Hematopoietic multipotent progenitor cell treated with erythropoietin and hydrocortisone succinate and interleukin-3 and kit ligand, for 6 days (in vitro differentiated cells): ENCODE measurements at regions not wholly inside any gene's neighbourhood (a gene's known extent, or its start where the extent isn't known, plus 50 kb on each side); places are given as distances from the start of the nearest gene placed in this dataset.

Experiments used
- DNase-seq: peaks from one replicate; pipeline ENCODE4 v3.0.0-alpha.2; 2015

DNA sequence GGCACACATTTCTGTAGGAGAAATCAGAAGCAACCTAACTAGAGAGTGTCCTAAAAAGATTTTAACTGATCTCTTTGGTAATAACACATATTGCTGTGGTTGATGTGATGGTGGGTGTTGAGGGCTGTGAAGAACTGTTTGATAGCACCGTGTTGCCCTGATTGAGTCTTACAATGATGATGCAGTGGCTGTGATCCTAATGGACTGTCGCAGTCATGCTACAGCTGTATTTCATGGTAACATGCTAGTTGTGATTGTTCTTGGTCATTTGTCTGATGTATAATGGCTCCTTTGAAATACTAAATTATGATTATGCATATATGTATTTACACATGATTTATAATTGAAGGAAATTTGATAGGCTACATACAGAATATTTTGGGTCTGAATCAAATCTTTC lies 82.5 kb upstream of the MMADHC start:
- no peak for DNase-seq

DNA sequence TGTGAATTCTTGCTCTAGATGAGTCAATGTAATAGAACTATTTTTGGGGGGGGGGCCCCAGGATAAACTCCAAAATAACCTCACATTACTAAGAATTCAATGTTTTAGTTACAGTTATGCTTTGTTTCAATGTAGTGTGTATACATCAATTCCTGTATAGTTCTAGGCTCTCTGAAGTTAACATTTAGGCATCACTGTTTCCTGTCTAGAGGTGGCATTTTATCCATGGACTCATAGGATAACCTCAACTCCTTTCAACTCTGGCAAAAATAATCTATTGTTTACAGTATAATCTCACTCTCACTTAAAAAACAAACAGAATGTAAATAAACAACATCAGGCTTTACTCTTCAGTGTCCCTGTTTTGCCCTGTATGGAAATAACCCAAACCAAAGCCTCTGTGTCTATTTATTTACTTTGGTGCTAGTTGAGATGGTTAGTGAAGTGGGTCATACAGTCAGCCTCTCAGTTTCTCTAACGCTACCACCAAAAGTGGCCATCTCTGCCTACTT lies 79.3 kb upstream of the MMADHC start:
- no peak for DNase-seq

DNA sequence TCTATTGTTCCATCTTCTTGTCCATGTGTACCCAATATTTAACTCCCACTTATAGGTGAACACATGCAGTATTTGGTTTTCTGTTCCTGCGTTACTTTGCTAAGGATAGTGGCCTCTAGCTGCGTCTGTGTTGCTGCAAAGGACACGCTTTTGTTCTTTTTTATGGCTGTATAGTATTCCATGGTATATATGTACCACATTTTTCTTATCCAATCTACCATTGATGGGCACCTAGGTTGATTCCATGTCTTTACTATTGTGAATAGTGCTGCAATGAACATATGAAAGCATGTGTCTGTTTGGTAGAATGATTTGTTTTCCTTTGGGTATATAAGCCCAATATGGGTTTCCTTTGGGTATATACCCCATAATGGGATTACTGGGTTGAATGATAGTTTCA lies 77.3 kb upstream of the MMADHC start:
- DNase-seq, result no peak

DNA sequence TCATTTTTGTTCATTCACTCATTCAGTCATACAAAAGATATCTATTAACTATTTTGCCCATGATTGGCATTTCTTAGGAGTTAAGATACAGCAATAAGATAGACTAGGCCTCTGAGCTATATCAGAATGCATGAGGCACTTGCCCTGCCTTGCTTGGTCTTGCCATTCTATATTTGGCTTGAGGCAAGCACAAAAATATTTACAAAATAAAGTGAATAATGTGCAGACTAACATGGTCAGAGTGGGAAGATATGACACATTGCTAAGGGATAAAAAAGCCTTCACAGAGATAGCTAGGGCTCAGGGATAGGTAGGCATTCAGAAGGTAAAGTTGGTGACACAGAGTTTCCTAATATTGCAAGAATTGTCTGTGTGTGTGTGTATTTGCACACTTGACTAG lies 75.0 kb upstream of the MMADHC start:
- no peak for DNase-seq

DNA sequence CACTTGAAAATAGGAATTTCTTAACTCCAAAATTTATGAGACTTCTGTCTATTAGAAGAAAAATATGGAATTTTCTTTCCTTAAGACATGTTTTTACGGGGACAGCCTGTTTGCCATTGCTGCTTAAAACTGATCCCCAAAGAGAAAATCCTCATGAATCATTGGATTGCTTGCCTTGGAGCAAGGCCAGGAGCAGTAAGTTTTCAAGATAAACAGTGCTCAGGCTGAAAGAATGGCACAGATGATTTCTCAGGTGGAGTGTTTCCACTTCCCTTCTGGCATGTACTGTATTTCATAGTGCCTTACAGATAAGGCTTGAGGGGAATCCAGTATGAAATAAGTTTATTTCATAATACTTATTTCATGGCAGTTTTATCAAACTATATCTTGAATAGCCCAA lies 74.3 kb upstream of the MMADHC start:
- no peak for DNase-seq

DNA sequence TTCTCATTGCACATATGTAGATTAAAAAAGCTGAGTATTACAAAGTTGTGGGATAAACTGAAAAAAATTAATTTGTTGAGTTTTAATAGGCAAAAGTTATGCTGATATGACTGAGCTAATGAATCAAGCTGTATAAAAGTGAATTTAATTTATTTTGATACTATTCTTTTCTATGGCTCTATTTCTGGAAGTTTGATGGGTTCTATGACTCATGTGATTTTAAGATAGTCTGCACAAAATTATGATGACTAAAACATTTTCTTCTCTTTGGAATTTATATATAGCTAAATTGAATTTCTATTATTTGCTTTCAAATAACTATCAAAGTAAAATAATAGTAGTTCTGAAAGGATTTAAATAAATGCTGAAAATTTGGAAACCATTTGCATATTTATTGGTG lies 71.0 kb upstream of the MMADHC start:
- DNase-seq, result no peak

DNA sequence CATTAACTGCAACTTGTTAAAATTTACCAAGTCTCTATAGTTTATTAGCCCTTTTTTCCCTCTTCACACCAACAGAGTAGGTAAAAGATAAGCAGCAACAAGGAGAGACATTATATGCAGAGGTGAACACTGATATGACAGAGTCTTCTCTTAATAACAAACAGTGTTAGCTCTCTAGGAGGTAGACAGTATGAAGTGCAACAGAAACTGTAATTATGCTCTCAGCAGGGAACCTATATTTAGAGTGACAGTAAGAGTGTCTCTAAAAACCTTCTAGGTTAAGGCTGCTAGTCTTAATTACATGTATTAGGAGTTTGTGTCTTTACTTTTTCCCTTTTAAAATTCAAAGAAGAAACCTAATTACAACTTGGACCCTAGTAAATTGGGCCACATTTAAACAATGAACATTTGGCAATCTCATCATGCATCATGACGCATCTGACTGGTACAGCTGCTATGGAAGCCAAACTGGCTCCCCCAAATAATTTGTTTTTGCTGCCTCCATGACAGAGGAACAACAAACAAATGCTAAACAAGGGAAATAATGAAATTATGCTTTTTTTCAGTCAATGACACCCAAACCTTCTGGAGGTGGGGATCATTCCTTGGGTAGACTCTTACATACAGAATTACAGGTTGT lies 69.9 kb upstream of the MMADHC start:
- DNase-seq, result no peak

DNA sequence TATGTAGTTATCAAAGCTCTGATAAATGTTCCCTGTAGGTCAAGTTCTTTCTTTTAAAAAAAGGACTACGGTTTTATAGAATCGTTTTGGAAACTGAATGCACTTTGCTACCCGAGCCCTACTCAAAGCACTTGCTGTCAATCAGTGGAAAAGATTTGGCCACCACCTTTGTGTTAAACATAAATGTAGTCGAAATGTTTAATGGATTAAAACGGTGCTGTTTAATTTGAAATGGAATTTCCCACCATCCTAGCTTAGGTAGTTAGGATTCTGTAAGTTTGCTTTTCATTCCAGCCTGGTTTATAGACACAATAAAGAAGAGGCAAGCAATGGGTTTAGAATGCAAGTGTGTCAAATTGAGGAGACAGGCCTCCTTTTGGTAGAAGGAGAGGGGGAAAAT lies 69.4 kb upstream of the MMADHC start:
- DNase-seq, result no peak

DNA sequence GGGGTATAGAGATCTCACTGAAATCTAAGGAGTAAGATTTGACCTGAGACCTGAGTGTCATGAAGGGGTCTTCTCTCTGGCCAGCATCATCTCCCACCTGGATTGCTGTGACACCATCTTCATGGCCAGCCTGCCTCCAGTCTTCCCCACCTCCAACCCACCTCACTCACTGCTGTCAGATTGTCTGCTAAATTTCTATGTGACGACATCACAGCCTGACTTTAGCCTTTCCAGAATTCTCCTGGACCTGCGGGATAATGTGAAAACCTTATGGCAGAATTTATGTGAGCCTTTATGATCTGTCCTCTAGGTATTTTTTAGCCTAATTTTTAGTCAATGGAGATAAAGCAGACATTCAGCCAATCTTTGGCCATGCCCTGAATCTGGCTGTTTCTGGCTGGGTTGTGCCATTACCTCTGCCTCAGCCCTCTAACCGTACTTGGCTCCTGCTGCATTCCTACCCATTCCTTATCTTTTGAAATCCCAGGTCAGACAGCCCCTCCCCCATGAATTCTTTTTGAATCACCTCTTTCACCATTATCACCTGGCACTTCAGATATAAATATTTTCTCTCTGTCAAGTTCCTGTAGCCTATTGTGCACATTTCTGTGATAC lies 66.4 kb upstream of the MMADHC start:
- DNase-seq, result no peak

DNA sequence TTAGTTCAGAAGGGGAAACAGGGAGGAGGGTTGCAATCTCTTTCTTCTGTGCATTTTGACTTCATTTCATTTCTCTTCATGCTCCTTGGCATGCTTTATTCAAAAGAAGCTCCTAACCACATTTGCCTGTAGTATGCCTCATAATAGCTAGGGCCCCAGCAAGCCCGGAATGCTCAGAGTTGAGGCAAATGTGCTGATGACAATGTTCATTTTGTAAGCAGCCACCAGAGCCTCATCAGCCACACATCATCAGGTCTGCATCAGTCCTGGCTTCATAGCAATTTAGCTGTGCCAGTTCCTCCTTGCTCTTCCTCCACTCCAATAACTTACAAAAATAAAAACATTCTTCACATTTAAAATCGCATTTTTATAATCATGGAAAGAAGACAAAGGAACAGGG lies 65.4 kb upstream of the MMADHC start:
- no peak for DNase-seq

DNA sequence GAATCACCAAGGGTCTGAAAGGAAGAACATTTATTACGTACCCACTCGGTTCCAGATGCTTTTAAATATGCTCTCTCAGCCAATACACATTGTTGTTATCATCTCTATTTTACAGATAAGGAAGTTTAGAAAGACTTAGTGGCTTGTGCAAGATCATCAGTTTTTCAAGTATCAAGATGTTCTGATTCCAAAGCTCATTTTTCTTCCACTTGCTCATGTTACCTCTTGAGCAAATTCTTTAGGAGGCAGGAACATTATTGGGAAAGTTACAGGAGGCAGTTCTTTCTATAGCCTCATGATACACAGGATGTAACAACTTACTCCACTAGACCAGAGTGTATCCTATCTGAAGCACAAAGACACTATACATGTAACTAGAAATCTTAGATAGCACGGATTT lies 65.0 kb upstream of the MMADHC start:
- no peak for DNase-seq

DNA sequence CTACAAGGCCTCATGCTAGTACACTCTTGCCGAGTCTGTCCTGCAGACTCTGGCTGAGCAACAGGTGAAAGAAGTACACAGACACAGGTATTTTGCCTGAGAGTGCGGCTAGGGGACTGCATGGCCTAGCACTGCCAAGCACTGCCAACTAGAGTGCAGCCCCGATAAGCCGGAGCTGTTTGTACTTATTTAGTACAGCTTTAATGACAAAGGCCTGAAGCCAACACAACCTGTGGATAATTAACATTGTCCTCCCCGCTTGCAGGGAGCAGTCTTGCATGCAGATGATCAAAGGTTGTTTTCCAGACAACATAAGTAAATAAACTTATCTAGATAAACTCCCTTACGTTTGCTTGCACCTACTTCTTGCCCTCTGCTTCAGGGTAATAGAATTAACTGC lies 63.7 kb upstream of the MMADHC start:
- DNase-seq, result no peak

DNA sequence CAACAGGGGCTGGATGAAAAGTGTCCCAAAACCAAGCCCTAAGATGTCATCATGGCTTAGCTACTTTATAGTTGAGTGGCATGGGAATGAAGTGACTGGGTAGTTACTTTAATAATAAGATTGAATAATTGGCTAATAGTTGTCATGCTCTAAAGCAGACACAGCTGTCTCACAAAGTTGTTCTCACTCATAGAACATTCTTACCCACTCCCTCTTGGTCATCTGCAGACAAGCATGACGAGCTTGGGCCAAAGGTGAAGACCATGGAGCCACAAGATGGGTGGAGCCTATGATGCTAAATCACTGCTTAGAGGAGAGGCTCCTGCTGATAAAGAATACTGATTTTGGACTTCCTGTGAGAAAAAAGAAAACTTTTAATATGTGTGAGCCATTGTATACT lies 62.4 kb upstream of the MMADHC start:
- DNase-seq, result no peak

DNA sequence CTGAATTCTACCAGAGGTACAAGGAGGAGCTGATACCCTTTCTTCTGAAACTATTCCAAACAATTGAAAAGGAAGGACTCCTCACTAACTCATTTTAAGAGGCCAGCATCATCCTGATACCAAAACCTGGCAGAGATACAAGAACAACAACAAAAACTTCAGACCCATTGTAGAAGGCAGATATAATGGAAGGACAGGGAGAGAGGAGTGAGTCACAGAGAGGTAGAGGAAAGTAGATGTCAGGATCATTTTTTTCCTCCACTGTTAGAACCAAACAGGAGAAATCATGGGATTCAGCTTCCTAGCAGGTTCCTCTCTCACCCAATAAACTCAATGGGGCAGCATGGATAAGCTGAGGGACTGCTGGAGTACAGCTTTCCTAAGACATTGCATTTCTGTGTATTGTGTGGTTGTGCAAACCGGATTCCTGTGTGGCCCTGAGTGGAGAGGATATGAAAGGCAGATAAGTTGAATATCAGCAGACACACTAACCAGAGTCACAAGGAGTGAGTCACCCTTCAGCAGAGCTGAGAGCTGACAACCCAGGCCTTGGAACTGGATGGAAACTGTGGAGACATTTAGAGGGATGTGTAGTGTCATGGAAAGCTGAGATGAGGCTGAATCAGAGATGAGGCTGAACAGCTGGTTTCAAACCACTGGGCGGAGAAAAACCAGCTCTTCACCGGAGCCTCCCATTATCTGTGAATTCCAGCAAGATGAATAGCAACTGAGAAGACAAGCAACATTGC lies 60.9 kb upstream of the MMADHC start:
- no peak for DNase-seq

DNA sequence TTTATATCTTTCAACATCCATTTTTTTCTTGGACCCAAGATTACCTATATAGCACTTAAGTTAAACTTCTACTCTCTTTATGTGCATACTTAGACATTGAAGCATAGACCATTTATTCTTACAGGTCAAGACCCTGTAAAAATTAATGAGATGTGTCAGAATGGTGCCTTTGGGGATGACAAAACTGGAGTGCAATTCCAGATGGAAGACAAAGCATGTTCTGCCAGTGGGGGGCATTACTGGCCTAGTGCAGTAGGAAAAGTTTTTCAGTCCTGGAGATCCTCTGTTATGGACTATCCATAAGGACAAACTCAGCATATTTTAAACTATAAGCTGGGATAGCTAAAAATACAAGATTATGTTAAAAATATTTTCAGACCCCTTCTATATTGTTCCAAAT lies 57.8 kb upstream of the MMADHC start:
- DNase-seq, result no peak
